ENCODE measurements at regions not wholly inside any gene's neighbourhood (a gene's known extent, or its start where the extent isn't known, plus 50 kb on each side); places are given as distances from the start of the nearest gene placed in this dataset.

DNA sequence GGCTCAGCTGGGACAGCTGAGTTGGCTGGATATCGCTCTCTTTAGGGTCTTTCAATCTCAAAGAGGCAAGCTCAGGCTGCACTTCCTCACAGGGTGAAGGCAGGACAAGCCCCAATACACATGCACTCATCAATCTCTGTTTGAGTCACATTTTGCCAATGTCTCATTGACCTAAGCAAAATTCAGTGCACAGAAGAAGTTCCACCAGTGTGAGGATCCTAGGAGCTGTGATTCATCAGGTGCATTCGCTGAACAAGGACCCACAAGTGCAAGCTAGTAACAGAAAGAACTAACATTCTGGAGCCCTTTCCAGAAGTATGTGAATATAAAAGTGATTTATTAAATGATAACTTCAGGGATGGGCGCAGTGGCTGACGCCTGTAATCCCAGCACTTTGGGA, 477.2 kb downstream of the GPAM start (continued):
- TF ChIP-seq, protein P1, sequence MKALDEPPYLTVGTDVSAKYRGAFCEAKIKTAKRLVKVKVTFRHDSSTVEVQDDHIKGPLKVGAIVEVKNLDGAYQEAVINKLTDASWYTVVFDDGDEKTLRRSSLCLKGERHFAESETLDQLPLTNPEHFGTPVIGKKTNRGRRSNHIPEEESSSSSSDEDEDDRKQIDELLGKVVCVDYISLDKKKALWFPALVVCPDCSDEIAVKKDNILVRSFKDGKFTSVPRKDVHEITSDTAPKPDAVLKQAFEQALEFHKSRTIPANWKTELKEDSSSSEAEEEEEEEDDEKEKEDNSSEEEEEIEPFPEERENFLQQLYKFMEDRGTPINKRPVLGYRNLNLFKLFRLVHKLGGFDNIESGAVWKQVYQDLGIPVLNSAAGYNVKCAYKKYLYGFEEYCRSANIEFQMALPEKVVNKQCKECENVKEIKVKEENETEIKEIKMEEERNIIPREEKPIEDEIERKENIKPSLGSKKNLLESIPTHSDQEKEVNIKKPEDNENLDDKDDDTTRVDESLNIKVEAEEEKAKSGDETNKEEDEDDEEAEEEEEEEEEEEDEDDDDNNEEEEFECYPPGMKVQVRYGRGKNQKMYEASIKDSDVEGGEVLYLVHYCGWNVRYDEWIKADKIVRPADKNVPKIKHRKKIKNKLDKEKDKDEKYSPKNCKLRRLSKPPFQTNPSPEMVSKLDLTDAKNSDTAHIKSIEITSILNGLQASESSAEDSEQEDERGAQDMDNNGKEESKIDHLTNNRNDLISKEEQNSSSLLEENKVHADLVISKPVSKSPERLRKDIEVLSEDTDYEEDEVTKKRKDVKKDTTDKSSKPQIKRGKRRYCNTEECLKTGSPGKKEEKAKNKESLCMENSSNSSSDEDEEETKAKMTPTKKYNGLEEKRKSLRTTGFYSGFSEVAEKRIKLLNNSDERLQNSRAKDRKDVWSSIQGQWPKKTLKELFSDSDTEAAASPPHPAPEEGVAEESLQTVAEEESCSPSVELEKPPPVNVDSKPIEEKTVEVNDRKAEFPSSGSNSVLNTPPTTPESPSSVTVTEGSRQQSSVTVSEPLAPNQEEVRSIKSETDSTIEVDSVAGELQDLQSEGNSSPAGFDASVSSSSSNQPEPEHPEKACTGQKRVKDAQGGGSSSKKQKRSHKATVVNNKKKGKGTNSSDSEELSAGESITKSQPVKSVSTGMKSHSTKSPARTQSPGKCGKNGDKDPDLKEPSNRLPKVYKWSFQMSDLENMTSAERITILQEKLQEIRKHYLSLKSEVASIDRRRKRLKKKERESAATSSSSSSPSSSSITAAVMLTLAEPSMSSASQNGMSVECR (CRISPR knock-in tag; IDR thresholded peaks at IDR 0.05; ENCODE audit: borderline replicate concordance), result no peak
- no peak for TF ChIP-seq ATF1 (CRISPR knock-in tag; IDR thresholded peaks at IDR 0.05)
- TF ChIP-seq, protein P2, sequence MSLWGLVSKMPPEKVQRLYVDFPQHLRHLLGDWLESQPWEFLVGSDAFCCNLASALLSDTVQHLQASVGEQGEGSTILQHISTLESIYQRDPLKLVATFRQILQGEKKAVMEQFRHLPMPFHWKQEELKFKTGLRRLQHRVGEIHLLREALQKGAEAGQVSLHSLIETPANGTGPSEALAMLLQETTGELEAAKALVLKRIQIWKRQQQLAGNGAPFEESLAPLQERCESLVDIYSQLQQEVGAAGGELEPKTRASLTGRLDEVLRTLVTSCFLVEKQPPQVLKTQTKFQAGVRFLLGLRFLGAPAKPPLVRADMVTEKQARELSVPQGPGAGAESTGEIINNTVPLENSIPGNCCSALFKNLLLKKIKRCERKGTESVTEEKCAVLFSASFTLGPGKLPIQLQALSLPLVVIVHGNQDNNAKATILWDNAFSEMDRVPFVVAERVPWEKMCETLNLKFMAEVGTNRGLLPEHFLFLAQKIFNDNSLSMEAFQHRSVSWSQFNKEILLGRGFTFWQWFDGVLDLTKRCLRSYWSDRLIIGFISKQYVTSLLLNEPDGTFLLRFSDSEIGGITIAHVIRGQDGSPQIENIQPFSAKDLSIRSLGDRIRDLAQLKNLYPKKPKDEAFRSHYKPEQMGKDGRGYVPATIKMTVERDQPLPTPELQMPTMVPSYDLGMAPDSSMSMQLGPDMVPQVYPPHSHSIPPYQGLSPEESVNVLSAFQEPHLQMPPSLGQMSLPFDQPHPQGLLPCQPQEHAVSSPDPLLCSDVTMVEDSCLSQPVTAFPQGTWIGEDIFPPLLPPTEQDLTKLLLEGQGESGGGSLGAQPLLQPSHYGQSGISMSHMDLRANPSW (CRISPR knock-in tag; conservative IDR thresholded peaks at IDR 0.05; ENCODE audit: low read depth), result no peak
- no peak for TF ChIP-seq ZNF121 (CRISPR knock-in tag; IDR thresholded peaks at IDR 0.05)
- TF ChIP-seq GRHL2 (CRISPR knock-in tag; IDR thresholded peaks at IDR 0.05; ENCODE audit: insufficient replicate concordance, severe bottlenecking), result no peak
- no peak for TF ChIP-seq ZNF232 (CRISPR knock-in tag; IDR thresholded peaks at IDR 0.05)

DNA sequence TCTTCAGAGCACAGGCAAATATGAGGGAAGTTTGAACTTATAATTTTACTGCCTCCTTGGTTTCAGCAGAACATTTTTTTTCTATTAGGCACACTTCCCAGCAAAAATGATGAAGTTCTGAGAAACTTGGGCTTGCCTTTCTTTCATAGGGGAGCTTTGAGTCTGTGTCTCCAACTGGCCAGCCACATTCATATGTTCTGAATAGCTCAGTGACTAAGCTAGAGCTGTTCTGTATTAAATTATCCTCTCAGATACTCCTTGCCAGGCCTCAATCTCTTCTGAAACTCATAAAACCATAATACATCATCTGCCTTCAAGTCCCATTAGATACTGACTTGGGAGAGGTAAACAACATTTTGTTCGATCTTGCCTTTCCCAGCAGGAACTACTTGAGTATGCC, 476.5 kb downstream of the GPAM start:
- Mint-ChIP-seq H3K4me1 (no peaks in the 10 kb centered on the region), H3K27ac (no peak overlapping the region), H3K9me3 (peaks cover 4% of the 10 kb centered on the region; the same call in 1 of the 2 replicates), H3K36me3 (no peaks in the 10 kb centered on the region), H3K27me3 (ENCODE audit: low read depth) (no peaks in the 10 kb centered on the region), H3K4me3 (no peak overlapping the region)
- ChIA-PET CTCF (interaction anchor here (0.6 to 1.4 kb wide), 2 partner anchors 330 to 426 kb away, joined by 3 read pairs; no protein-coding TSS in a partner anchor), POLR2A (no interaction called here)
- ATAC-seq (no peak), DNase-seq (ENCODE audit: low spot score) (no peak)
- TF ChIP-seq E2F4 (CRISPR knock-in tag; IDR thresholded peaks at IDR 0.05; ENCODE audit: borderline replicate concordance, low read depth), result no peak
- TF ChIP-seq PREB (CRISPR knock-in tag; IDR thresholded peaks at IDR 0.05; ENCODE audit: borderline replicate concordance), result no peak
- TF ChIP-seq ZNF219 (CRISPR knock-in tag; IDR thresholded peaks at IDR 0.05; ENCODE audit: borderline replicate concordance), result no peak
- TF ChIP-seq NR2C2 (CRISPR knock-in tag; IDR thresholded peaks at IDR 0.05), result no peak
- no peak for TF ChIP-seq GTF2I (CRISPR knock-in tag; conservative IDR thresholded peaks at IDR 0.05)
- no peak for TF ChIP-seq MYBL2 (CRISPR knock-in tag; IDR thresholded peaks at IDR 0.05)
- no peak for TF ChIP-seq ZNF416 (CRISPR knock-in tag; IDR thresholded peaks at IDR 0.05)
- no peak for TF ChIP-seq CREM (CRISPR knock-in tag; IDR thresholded peaks at IDR 0.05)
- no peak for TF ChIP-seq ZNF281 (CRISPR knock-in tag; IDR thresholded peaks at IDR 0.05)
- TF ChIP-seq, protein P3, sequence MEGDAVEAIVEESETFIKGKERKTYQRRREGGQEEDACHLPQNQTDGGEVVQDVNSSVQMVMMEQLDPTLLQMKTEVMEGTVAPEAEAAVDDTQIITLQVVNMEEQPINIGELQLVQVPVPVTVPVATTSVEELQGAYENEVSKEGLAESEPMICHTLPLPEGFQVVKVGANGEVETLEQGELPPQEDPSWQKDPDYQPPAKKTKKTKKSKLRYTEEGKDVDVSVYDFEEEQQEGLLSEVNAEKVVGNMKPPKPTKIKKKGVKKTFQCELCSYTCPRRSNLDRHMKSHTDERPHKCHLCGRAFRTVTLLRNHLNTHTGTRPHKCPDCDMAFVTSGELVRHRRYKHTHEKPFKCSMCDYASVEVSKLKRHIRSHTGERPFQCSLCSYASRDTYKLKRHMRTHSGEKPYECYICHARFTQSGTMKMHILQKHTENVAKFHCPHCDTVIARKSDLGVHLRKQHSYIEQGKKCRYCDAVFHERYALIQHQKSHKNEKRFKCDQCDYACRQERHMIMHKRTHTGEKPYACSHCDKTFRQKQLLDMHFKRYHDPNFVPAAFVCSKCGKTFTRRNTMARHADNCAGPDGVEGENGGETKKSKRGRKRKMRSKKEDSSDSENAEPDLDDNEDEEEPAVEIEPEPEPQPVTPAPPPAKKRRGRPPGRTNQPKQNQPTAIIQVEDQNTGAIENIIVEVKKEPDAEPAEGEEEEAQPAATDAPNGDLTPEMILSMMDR (IDR thresholded peaks at IDR 0.05), result no peak
- TF ChIP-seq RELA (CRISPR knock-in tag; IDR thresholded peaks at IDR 0.05; ENCODE audit: borderline replicate concordance), result no peak
- no peak for TF ChIP-seq TEAD1 (CRISPR knock-in tag; IDR thresholded peaks at IDR 0.05)
- TF ChIP-seq, protein P4, sequence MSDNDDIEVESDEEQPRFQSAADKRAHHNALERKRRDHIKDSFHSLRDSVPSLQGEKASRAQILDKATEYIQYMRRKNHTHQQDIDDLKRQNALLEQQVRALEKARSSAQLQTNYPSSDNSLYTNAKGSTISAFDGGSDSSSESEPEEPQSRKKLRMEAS (CRISPR knock-in tag; IDR thresholded peaks at IDR 0.05), result no peak
- TF ChIP-seq HMGA2 (CRISPR knock-in tag; IDR thresholded peaks at IDR 0.05), result no peak

All from WTC11 (cell line).